WTC11 (cell line): ENCODE measurements at regions not wholly inside any gene's neighbourhood (a gene's known extent, or its start where the extent isn't known, plus 50 kb on each side); places are given as distances from the start of the nearest gene placed in this dataset.

Experiments used
- ATAC-seq: fragments of 200-7000 bp; cut with Tn5 transposase; 2 replicates; pipeline ENCODE4 v1.10.0; 2021; ENCODE audit warnings: mild to moderate bottlenecking, moderate library complexity
- CTCF ChIA-PET: fragments of 300-600 bp; sonication (Branson Sonifier 250); formaldehyde crosslinking; loops from one replicate; lab custom pipeline; 2021; ENCODE audit warnings: antibody characterized with exemption; lab: Charles Lee
- POLR2A ChIA-PET: fragments of 350-600 bp; sonication (Branson Sonifier 250); formaldehyde crosslinking; loops from one replicate; lab custom pipeline; 2021; ENCODE audit warnings: antibody characterized with exemption; lab: Charles Lee
- DNase-seq: peaks from one replicate; pipeline ENCODE4 v3.0.0; 2021; ENCODE audit warnings: low spot score
- H3K27ac Mint-ChIP-seq: 2 replicates; pipeline ENCODE4 v1.8.0; 2021; ENCODE audit warnings: mixed read lengths
- H3K27me3 Mint-ChIP-seq: 2 replicates; pipeline ENCODE4 v1.8.0; 2021; ENCODE audit warnings: low read depth, mild to moderate bottlenecking, moderate library complexity, mixed read lengths
- H3K36me3 Mint-ChIP-seq: 2 replicates; pipeline ENCODE4 v1.8.0; 2021; ENCODE audit warnings: mixed read lengths
- H3K4me1 Mint-ChIP-seq: 2 replicates; pipeline ENCODE4 v1.8.0; 2022; ENCODE audit warnings: mixed read lengths
- H3K4me3 Mint-ChIP-seq: 2 replicates; pipeline ENCODE4 v1.8.0; 2021; ENCODE audit warnings: mild to moderate bottlenecking, moderate library complexity, mixed read lengths
- H3K9me3 Mint-ChIP-seq: 2 replicates; pipeline ENCODE4 v1.8.0; 2021; ENCODE audit warnings: mixed read lengths
- JAZF1 ChIP-seq: fragments of 250-450 bp; sonication (Bioruptor Pico); IDR thresholded peaks from 2 replicates; pipeline ENCODE4 v1.9.0; 2021; ENCODE audit warnings: moderate library complexity, mild to moderate bottlenecking, inconsistent platforms
- KAT7 ChIP-seq: sonication (generic); formaldehyde crosslinking; IDR thresholded peaks from 2 replicates; pipeline ENCODE4 v1.8.1; 2023; ENCODE audit warnings: missing genetic modification reagents, mild to moderate bottlenecking, borderline replicate concordance
- NFATC4 ChIP-seq: fragments of 250-450 bp; sonication (Bioruptor Pico); IDR thresholded peaks from 2 replicates; pipeline ENCODE4 v1.9.0; 2021; ENCODE audit warnings: mild to moderate bottlenecking
- PRRX2 ChIP-seq: fragments of 250-450 bp; sonication (Bioruptor Pico); IDR thresholded peaks from 2 replicates; pipeline ENCODE4 v1.8.0; 2021; ENCODE audit warnings: mild to moderate bottlenecking
- RELA ChIP-seq: sonication (generic); formaldehyde crosslinking; IDR thresholded peaks from 2 replicates; pipeline ENCODE4 v1.8.1; 2022; ENCODE audit warnings: missing genetic modification reagents, mild to moderate bottlenecking, borderline replicate concordance
- ZNF121 ChIP-seq: sonication (generic); formaldehyde crosslinking; IDR thresholded peaks from 2 replicates; pipeline ENCODE4 v1.8.0; 2023; ENCODE audit warnings: missing genetic modification reagents
- ZNF416 ChIP-seq: fragments of 250-450 bp; sonication (Bioruptor Pico); IDR thresholded peaks from 2 replicates; pipeline ENCODE4 v1.9.0; 2021; ENCODE audit warnings: mild to moderate bottlenecking, inconsistent platforms
- TF ChIP-seq, protein P1 (sequence below): sonication (generic); formaldehyde crosslinking; conservative IDR thresholded peaks from 2 replicates; pipeline ENCODE4 v1.8.1; 2022; ENCODE audit warnings: mild to moderate bottlenecking, missing genetic modification reagents
- TF ChIP-seq, protein P2 (sequence below): sonication (generic); formaldehyde crosslinking; IDR thresholded peaks from 2 replicates; pipeline ENCODE4 v1.8.1; 2022; ENCODE audit warnings: mild to moderate bottlenecking, missing genetic modification reagents, moderate library complexity, borderline replicate concordance
- TF ChIP-seq, protein P3 (sequence below): sonication (generic); formaldehyde crosslinking; IDR thresholded peaks from 2 replicates; pipeline ENCODE4 v1.8.0; 2023; ENCODE audit warnings: mild to moderate bottlenecking, missing genetic modification reagents
- TF ChIP-seq, protein P4 (sequence below): fragments of 250-450 bp; sonication (Bioruptor Pico); IDR thresholded peaks from 2 replicates; pipeline ENCODE4 v1.9.0; 2021; ENCODE audit warnings: moderate library complexity, mild to moderate bottlenecking, inconsistent platforms, borderline replicate concordance
- TF ChIP-seq, protein P5 (sequence below): fragments of 200-600 bp; IDR thresholded peaks from 2 replicates; pipeline ENCODE4 v1.8.0; 2022; ENCODE audit warnings: antibody characterized with exemption
- TF ChIP-seq, protein P6 (sequence below): sonication (generic); formaldehyde crosslinking; IDR thresholded peaks from 2 replicates; pipeline ENCODE4 v1.8.1; 2022; ENCODE audit warnings: missing genetic modification reagents, borderline replicate concordance
- TF ChIP-seq, protein P7 (sequence below): fragments of 250-450 bp; sonication (Bioruptor Pico); IDR thresholded peaks from 2 replicates; pipeline ENCODE4 v1.9.0; 2021; ENCODE audit warnings: mild to moderate bottlenecking
- TF ChIP-seq, protein P8 (sequence below): sonication (generic); formaldehyde crosslinking; IDR thresholded peaks from 2 replicates; pipeline ENCODE4 v1.8.0; 2023; ENCODE audit warnings: missing genetic modification reagents, mild to moderate bottlenecking, borderline replicate concordance
- TF ChIP-seq, protein P9 (sequence below): sonication (generic); formaldehyde crosslinking; IDR thresholded peaks from 2 replicates; pipeline ENCODE4 v1.8.0; 2023; ENCODE audit warnings: missing genetic modification reagents
- TF ChIP-seq, protein P10 (sequence below): sonication (generic); formaldehyde crosslinking; IDR thresholded peaks from 2 replicates; pipeline ENCODE4 v1.8.1; 2022; ENCODE audit warnings: mild to moderate bottlenecking, moderate library complexity, missing genetic modification reagents

DNA sequence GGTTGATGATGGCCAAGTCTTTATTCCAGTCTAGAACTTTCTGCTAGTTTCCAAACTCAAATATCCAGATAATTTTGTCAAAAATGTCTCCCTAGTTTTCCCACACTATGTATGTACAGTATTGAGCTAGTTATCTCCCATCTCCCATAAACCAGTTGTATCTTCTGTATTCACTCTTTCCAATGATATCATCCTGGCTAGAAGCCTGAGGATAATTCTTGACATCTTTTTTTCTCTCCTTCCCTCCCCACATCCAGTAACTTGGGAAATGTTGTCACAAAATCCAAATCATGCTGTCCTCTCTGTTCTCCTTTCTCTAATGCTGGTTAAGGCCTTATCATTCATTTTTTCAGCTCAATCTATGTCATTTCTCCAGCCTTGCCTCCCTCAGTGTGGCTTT is 553.8 kb upstream of the FANCL start:
- Mint-ChIP-seq H3K9me3 (no peaks in the 10 kb centered on the region), H3K4me1 (no peaks in the 10 kb centered on the region), H3K4me3 (no peak overlapping the region), H3K36me3 (no peaks in the 10 kb centered on the region), H3K27ac (no peak overlapping the region), H3K27me3 (no peaks in the 10 kb centered on the region)
- DNase-seq (no peak), ATAC-seq (no peak)
- TF ChIP-seq, protein P1, sequence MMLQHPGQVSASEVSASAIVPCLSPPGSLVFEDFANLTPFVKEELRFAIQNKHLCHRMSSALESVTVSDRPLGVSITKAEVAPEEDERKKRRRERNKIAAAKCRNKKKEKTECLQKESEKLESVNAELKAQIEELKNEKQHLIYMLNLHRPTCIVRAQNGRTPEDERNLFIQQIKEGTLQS (CRISPR knock-in tag) = no peak
- TF ChIP-seq, protein P2, sequence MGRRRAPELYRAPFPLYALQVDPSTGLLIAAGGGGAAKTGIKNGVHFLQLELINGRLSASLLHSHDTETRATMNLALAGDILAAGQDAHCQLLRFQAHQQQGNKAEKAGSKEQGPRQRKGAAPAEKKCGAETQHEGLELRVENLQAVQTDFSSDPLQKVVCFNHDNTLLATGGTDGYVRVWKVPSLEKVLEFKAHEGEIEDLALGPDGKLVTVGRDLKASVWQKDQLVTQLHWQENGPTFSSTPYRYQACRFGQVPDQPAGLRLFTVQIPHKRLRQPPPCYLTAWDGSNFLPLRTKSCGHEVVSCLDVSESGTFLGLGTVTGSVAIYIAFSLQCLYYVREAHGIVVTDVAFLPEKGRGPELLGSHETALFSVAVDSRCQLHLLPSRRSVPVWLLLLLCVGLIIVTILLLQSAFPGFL (CRISPR knock-in tag) = no peak
- TF ChIP-seq RELA (CRISPR knock-in tag) = no peak
- TF ChIP-seq, protein P3, sequence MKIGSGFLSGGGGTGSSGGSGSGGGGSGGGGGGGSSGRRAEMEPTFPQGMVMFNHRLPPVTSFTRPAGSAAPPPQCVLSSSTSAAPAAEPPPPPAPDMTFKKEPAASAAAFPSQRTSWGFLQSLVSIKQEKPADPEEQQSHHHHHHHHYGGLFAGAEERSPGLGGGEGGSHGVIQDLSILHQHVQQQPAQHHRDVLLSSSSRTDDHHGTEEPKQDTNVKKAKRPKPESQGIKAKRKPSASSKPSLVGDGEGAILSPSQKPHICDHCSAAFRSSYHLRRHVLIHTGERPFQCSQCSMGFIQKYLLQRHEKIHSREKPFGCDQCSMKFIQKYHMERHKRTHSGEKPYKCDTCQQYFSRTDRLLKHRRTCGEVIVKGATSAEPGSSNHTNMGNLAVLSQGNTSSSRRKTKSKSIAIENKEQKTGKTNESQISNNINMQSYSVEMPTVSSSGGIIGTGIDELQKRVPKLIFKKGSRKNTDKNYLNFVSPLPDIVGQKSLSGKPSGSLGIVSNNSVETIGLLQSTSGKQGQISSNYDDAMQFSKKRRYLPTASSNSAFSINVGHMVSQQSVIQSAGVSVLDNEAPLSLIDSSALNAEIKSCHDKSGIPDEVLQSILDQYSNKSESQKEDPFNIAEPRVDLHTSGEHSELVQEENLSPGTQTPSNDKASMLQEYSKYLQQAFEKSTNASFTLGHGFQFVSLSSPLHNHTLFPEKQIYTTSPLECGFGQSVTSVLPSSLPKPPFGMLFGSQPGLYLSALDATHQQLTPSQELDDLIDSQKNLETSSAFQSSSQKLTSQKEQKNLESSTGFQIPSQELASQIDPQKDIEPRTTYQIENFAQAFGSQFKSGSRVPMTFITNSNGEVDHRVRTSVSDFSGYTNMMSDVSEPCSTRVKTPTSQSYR (CRISPR knock-in tag) = no peak
- TF ChIP-seq, protein P4, sequence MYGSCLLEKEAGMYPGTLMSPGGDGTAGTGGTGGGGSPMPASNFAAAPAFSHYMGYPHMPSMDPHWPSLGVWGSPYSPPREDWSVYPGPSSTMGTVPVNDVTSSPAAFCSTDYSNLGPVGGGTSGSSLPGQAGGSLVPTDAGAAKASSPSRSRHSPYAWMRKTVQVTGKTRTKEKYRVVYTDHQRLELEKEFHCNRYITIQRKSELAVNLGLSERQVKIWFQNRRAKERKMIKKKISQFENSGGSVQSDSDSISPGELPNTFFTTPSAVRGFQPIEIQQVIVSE (CRISPR knock-in tag) = no peak
- TF ChIP-seq, protein P5, sequence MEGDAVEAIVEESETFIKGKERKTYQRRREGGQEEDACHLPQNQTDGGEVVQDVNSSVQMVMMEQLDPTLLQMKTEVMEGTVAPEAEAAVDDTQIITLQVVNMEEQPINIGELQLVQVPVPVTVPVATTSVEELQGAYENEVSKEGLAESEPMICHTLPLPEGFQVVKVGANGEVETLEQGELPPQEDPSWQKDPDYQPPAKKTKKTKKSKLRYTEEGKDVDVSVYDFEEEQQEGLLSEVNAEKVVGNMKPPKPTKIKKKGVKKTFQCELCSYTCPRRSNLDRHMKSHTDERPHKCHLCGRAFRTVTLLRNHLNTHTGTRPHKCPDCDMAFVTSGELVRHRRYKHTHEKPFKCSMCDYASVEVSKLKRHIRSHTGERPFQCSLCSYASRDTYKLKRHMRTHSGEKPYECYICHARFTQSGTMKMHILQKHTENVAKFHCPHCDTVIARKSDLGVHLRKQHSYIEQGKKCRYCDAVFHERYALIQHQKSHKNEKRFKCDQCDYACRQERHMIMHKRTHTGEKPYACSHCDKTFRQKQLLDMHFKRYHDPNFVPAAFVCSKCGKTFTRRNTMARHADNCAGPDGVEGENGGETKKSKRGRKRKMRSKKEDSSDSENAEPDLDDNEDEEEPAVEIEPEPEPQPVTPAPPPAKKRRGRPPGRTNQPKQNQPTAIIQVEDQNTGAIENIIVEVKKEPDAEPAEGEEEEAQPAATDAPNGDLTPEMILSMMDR = no peak
- TF ChIP-seq KAT7 = no peak
- TF ChIP-seq NFATC4 (CRISPR knock-in tag) = no peak
- TF ChIP-seq, protein P6, sequence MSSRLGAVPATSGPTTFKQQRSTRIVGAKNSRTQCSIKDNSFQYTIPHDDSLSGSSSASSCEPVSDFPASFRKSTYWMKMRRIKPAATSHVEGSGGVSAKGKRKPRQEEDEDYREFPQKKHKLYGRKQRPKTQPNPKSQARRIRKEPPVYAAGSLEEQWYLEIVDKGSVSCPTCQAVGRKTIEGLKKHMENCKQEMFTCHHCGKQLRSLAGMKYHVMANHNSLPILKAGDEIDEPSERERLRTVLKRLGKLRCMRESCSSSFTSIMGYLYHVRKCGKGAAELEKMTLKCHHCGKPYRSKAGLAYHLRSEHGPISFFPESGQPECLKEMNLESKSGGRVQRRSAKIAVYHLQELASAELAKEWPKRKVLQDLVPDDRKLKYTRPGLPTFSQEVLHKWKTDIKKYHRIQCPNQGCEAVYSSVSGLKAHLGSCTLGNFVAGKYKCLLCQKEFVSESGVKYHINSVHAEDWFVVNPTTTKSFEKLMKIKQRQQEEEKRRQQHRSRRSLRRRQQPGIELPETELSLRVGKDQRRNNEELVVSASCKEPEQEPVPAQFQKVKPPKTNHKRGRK (CRISPR knock-in tag) = no peak
- TF ChIP-seq, protein P7, sequence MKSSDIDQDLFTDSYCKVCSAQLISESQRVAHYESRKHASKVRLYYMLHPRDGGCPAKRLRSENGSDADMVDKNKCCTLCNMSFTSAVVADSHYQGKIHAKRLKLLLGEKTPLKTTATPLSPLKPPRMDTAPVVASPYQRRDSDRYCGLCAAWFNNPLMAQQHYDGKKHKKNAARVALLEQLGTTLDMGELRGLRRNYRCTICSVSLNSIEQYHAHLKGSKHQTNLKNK = no peak
- TF ChIP-seq ZNF416 = no peak
- ChIA-PET CTCF (interaction anchor here (0.5 kb wide), 1 partner anchor 13 kb away, joined by 3 read pairs; no protein-coding TSS in a partner anchor), POLR2A (no interaction called here)

DNA sequence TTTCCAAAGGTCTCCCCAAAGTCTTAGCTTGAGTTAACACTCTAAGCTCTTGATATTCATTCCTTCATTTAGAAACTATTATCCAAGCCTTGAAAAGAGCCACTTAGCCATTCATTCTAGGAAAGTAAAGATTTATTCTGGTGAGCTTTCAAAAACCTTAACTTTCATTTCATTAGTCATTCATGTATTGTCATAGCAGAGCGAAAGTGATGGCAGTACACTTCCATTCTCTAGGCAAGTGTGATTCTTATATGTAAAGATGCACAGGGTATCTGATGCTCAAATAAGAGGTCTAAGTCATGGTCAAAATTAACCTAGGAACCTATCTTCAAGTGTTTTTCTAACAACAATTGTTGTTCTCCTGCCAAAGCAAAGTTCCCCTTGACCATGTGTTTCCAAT is 553.0 kb upstream of the FANCL start:
- H3K27me3 Mint-ChIP-seq = no peaks in the 10 kb centered on the region
- H3K4me3 Mint-ChIP-seq = no peak overlapping the region
- no peak for DNase-seq
- H3K36me3 Mint-ChIP-seq = no peaks in the 10 kb centered on the region
- ATAC-seq = no peak
- H3K4me1 Mint-ChIP-seq = no peaks in the 10 kb centered on the region
- H3K9me3 Mint-ChIP-seq = no peaks in the 10 kb centered on the region
- H3K27ac Mint-ChIP-seq = no peak overlapping the region
- ChIA-PET POLR2A (no interaction called here), CTCF (no interaction called here)
- TF ChIP-seq ZNF121 (CRISPR knock-in tag) = no peak
- TF ChIP-seq, protein P8, sequence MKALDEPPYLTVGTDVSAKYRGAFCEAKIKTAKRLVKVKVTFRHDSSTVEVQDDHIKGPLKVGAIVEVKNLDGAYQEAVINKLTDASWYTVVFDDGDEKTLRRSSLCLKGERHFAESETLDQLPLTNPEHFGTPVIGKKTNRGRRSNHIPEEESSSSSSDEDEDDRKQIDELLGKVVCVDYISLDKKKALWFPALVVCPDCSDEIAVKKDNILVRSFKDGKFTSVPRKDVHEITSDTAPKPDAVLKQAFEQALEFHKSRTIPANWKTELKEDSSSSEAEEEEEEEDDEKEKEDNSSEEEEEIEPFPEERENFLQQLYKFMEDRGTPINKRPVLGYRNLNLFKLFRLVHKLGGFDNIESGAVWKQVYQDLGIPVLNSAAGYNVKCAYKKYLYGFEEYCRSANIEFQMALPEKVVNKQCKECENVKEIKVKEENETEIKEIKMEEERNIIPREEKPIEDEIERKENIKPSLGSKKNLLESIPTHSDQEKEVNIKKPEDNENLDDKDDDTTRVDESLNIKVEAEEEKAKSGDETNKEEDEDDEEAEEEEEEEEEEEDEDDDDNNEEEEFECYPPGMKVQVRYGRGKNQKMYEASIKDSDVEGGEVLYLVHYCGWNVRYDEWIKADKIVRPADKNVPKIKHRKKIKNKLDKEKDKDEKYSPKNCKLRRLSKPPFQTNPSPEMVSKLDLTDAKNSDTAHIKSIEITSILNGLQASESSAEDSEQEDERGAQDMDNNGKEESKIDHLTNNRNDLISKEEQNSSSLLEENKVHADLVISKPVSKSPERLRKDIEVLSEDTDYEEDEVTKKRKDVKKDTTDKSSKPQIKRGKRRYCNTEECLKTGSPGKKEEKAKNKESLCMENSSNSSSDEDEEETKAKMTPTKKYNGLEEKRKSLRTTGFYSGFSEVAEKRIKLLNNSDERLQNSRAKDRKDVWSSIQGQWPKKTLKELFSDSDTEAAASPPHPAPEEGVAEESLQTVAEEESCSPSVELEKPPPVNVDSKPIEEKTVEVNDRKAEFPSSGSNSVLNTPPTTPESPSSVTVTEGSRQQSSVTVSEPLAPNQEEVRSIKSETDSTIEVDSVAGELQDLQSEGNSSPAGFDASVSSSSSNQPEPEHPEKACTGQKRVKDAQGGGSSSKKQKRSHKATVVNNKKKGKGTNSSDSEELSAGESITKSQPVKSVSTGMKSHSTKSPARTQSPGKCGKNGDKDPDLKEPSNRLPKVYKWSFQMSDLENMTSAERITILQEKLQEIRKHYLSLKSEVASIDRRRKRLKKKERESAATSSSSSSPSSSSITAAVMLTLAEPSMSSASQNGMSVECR (CRISPR knock-in tag) = no peak
- no peak for TF ChIP-seq RELA (CRISPR knock-in tag)
- TF ChIP-seq JAZF1 = no peak
- TF ChIP-seq PRRX2 (CRISPR knock-in tag) = no peak
- TF ChIP-seq, protein P9, sequence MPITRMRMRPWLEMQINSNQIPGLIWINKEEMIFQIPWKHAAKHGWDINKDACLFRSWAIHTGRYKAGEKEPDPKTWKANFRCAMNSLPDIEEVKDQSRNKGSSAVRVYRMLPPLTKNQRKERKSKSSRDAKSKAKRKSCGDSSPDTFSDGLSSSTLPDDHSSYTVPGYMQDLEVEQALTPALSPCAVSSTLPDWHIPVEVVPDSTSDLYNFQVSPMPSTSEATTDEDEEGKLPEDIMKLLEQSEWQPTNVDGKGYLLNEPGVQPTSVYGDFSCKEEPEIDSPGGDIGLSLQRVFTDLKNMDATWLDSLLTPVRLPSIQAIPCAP (CRISPR knock-in tag) = no peak
- TF ChIP-seq, protein P10, sequence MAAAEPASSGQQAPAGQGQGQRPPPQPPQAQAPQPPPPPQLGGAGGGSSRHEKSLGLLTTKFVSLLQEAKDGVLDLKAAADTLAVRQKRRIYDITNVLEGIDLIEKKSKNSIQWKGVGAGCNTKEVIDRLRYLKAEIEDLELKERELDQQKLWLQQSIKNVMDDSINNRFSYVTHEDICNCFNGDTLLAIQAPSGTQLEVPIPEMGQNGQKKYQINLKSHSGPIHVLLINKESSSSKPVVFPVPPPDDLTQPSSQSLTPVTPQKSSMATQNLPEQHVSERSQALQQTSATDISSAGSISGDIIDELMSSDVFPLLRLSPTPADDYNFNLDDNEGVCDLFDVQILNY (CRISPR knock-in tag) = no peak
